Inflammatory macrophage (primary cell): ENCODE measurements at regions not wholly inside any gene's neighbourhood (a gene's known extent, or its start where the extent isn't known, plus 50 kb on each side); places are given as distances from the start of the nearest gene placed in this dataset.

Experiments used
- DNase-seq, 2 donors: peaks; one replicate each; pipeline ENCODE4 v3.0.0-alpha.2; 2020 to 2022

- DNase-seq = peak; percentile 72 to 82
Measured at GRCh38 chr18:10057894-10058791, 144.3 kb downstream of the VAPA start.

- DNase-seq = peak; percentile 90 to 98
Measured at GRCh38 chr18:10059610-10060468, 146.0 kb downstream of the VAPA start.

GRCh38 chr18:10060469-10060782 lies 146.6 kb downstream of the VAPA start:
- DNase-seq = peak in 1 of 2 donors; percentile 36

GRCh38 chr18:10060841-10061240 lies 147.0 kb downstream of the VAPA start:
- DNase-seq = peak in 1 of 2 donors; percentile 38

GRCh38 chr18:10061566-10062140 lies 147.8 kb downstream of the VAPA start:
- DNase-seq = no peak

GRCh38 chr18:10062302-10063300 lies 148.8 kb downstream of the VAPA start:
- no peak for DNase-seq

- DNase-seq = no peak
Measured at GRCh38 chr18:10063489-10063888, 149.7 kb downstream of the VAPA start.

- DNase-seq = no peak
Measured at GRCh38 chr18:10064267-10064666, 150.5 kb downstream of the VAPA start.

- no peak for DNase-seq
Measured at GRCh38 chr18:10065296-10065695, 151.5 kb downstream of the VAPA start.

- DNase-seq = no peak
Measured at GRCh38 chr18:10067670-10068659, 154.1 kb downstream of the VAPA start.

- no peak for DNase-seq
Measured at GRCh38 chr18:10068766-10069567, 155.2 kb downstream of the VAPA start.

GRCh38 chr18:10070561-10071000 lies 156.8 kb downstream of the VAPA start:
- no peak for DNase-seq

GRCh38 chr18:10072671-10073175 lies 158.9 kb downstream of the VAPA start:
- peak; percentile 80 to 86 for DNase-seq

- DNase-seq = peak in 1 of 2 donors; percentile 35
Measured at GRCh38 chr18:10074110-10074509, 160.3 kb downstream of the VAPA start.

- DNase-seq = no peak
Measured at GRCh38 chr18:10074728-10075127, 160.9 kb downstream of the VAPA start.

- DNase-seq = no peak
Measured at GRCh38 chr18:10076502-10077030, 162.8 kb downstream of the VAPA start.

GRCh38 chr18:10077986-10078385 lies 164.2 kb downstream of the VAPA start:
- DNase-seq = no peak

GRCh38 chr18:10080372-10080771 lies 166.6 kb downstream of the VAPA start:
- DNase-seq = no peak

GRCh38 chr18:10081492-10081891 lies 167.7 kb downstream of the VAPA start:
- DNase-seq = no peak
